ENCODE measurements at regions not wholly inside any gene's neighbourhood (a gene's known extent, or its start where the extent isn't known, plus 50 kb on each side); places are given as distances from the start of the nearest gene placed in this dataset.

- no peak for TF ChIP-seq CTCF (IDR thresholded peaks at IDR 0.05)
- no peak for TF ChIP-seq POLR2A (IDR thresholded peaks at IDR 0.05)
- intact Hi-C loops (cut with DNase I; ENCODE audit: low total_unique reads), result loop anchor here (5.0 kb wide), 1 partner anchor 1678 kb away; no protein-coding TSS in a partner anchor
- WGBS, 2 donors, result 65 to 67% methylated on average over 2 of the region's 2 CpGs
- no peak for DNase-seq (ENCODE audit: low spot score in 2 of 2)
- no peak overlapping the region for H3K4me3 ChIP-seq (ENCODE audit: low read depth, poor library complexity, severe bottlenecking)
Measured at GRCh38 chr4:24094726-24095125, 204.9 kb upstream of the PPARGC1A start.

- intact Hi-C loops (cut with DNase I; ENCODE audit: low total_unique reads), result no loop called here
- H3K4me3 ChIP-seq (ENCODE audit: low read depth, poor library complexity, severe bottlenecking), result no peak overlapping the region
- WGBS, 2 donors, result 87 to 92% methylated on average over 2 of the region's 2 CpGs
- no peak for TF ChIP-seq CTCF (IDR thresholded peaks at IDR 0.05)
- no peak for TF ChIP-seq POLR2A (IDR thresholded peaks at IDR 0.05)
- no peak for DNase-seq (ENCODE audit: low spot score in 2 of 2)
Measured at GRCh38 chr4:24093446-24093845, 203.6 kb upstream of the PPARGC1A start.

- TF ChIP-seq POLR2A (IDR thresholded peaks at IDR 0.05) (no peak), CTCF (IDR thresholded peaks at IDR 0.05) (no peak)
- WGBS, 2 donors, result 89 to 92% methylated on average over 6 of the region's 6 CpGs
- no peak for DNase-seq (ENCODE audit: low spot score in 2 of 2)
- H3K4me3 ChIP-seq (ENCODE audit: low read depth, poor library complexity, severe bottlenecking), result no peak overlapping the region
- intact Hi-C loops (cut with DNase I; ENCODE audit: low total_unique reads), result no loop called here
Measured at GRCh38 chr4:24091639-24092233, 201.9 kb upstream of the PPARGC1A start.

DNA sequence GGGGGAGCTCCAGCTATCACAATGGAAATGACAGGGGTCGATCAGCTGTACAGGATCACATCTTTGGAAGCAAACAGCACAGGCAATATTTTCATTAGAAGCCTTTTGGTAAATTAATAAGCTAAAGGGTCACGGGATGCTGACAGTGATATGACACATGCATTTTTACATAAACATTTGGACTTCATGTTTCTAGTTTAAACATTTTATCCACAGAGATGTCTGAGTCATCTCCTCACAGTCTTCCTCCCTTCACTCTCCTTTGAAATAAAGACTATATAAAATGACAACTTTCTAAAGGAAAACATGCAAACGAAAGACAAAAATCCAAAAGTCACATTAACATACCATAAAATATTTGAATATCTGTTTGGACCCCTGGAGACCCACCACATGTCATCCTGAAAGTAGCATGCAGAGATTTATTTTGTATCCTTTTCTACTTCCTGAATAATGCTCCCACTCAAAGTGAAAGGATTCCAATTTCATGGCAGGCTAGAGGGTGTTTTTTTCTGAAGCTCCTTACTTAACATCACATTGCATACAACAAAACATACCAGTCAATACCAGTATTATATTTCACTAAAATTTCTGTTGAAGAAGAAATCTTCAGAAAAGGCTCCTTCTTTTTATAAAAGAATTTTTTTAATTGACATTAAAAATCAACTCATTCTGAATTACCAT, 200.1 kb upstream of the PPARGC1A start:
- WGBS, 2 donors, result 79 to 80% methylated on average over 3 of the region's 3 CpGs
- TF ChIP-seq CTCF (IDR thresholded peaks at IDR 0.05) (no peak), POLR2A (IDR thresholded peaks at IDR 0.05) (no peak)
- H3K4me3 ChIP-seq (ENCODE audit: low read depth, poor library complexity, severe bottlenecking), result no peak overlapping the region
- intact Hi-C loops (cut with DNase I; ENCODE audit: low total_unique reads), result no loop called here
- no peak for DNase-seq (ENCODE audit: low spot score in 2 of 2)

GRCh38 chr4:24080871-24081270, 191.0 kb upstream of the PPARGC1A start:
- intact Hi-C loops (cut with DNase I; ENCODE audit: low total_unique reads), result no loop called here
- WGBS, 2 donors, result 93% methylated on average over 2 of the region's 2 CpGs
- DNase-seq (ENCODE audit: low spot score in 2 of 2), result no peak
- TF ChIP-seq POLR2A (IDR thresholded peaks at IDR 0.05) (no peak), CTCF (IDR thresholded peaks at IDR 0.05) (no peak)
- no peak overlapping the region for H3K4me3 ChIP-seq (ENCODE audit: low read depth, poor library complexity, severe bottlenecking)
